ENCODE measurements at regions not wholly inside any gene's neighbourhood (a gene's known extent, or its start where the extent isn't known, plus 50 kb on each side); places are given as distances from the start of the nearest gene placed in this dataset.
A peak's percentile ranks its signal among the peaks of the same experiment; 100 is the strongest.
"Not testable (repeated sequence)": the region's sequence is repeated elsewhere in the genome, so short reads cannot be mapped to it uniquely, and the experiment has no call there.

DNA sequence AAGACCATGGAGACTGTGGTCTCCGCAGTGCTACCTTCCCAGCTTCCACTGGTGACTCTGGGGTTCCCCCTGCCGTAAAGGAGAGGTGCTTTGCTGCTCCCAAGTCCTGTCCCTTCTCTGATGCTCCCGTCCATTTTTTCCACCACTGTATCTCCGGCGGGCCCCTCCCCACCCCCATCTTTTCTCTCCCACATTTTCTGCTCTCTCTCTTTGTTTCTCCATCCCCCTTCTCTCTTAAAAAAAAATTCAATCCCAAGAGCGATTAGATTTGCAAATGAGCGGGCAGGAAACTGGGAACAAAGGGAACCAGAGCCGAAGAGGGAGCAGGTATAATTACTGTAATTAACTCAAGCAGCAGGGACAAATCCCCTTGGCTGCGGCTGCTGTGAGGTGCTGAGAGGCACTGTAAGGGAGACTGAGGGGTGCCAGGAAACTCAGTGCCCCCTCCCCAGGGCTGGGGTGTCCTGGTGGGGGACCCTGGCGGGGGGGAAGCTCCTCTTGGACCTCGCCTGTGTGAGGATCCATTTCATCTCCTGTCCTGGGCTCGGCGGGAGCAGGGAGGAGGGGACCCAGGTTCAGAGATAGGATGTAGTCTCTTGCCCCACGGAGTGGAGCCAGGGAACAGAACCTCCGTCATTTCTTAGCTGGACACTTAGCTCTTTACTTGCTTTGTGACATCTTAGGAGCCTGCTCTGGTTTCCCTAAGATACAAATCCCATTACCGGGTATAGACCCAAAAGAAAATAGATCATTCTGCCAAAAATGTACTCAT, 140.4 kb upstream of the NRXN3 start:
- Histone ChIP-seq H3K4me3 (ENCODE audit: low read depth, low read length) (no peak overlapping the region), H3K9me3 (ENCODE audit: control insufficient read depth, low read length) (no peaks in the 10 kb centered on the region), H3K27me3 (ENCODE audit: control insufficient read depth, insufficient read depth, low read length) (no peaks in the 10 kb centered on the region), H3K27ac (no peak overlapping the region), H3K4me2 (ENCODE audit: low read length) (no peak overlapping the region), H3K36me3 (ENCODE audit: control insufficient read depth, insufficient read depth, low read length) (no peaks in the 10 kb centered on the region), H3K4me1 (no peaks in the 10 kb centered on the region), H3K79me2 (no peaks in the 10 kb centered on the region), H2AFZ (peak overlapping the region; percentile 39), H3K9ac (no peak overlapping the region)
- TF ChIP-seq, protein P1, sequence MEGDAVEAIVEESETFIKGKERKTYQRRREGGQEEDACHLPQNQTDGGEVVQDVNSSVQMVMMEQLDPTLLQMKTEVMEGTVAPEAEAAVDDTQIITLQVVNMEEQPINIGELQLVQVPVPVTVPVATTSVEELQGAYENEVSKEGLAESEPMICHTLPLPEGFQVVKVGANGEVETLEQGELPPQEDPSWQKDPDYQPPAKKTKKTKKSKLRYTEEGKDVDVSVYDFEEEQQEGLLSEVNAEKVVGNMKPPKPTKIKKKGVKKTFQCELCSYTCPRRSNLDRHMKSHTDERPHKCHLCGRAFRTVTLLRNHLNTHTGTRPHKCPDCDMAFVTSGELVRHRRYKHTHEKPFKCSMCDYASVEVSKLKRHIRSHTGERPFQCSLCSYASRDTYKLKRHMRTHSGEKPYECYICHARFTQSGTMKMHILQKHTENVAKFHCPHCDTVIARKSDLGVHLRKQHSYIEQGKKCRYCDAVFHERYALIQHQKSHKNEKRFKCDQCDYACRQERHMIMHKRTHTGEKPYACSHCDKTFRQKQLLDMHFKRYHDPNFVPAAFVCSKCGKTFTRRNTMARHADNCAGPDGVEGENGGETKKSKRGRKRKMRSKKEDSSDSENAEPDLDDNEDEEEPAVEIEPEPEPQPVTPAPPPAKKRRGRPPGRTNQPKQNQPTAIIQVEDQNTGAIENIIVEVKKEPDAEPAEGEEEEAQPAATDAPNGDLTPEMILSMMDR (IDR thresholded peaks at IDR 0.05), result peak; percentile 21

DNA sequence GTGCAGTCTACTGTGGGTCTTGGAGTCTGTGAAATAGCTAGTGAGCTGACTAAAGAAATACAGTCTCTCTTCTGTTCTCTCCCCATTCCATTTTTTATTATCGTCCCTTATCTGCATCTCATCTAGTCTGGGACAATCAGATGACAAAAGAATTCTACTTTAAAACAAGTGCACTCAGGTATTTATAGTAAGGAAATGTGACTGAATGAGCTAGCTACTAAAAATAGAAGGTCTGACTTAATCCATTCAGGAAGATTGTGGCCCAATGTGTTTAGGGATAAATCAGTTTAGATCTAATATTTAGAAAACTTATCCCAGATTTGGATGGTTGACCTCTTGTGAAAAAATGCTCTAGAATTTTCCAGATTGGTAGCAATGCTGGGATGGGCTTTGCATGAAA, 126.8 kb upstream of the NRXN3 start:
- Histone ChIP-seq H3K79me2 (no peaks in the 10 kb centered on the region), H3K9ac (no peak overlapping the region), H3K9me3 (ENCODE audit: control insufficient read depth, low read length) (no peaks in the 10 kb centered on the region), H3K27ac (no peak overlapping the region), H3K4me2 (ENCODE audit: low read length) (no peak overlapping the region), H2AFZ (no peak overlapping the region), H3K36me3 (ENCODE audit: control insufficient read depth, insufficient read depth, low read length) (no peaks in the 10 kb centered on the region), H3K4me1 (no peaks in the 10 kb centered on the region), H3K27me3 (ENCODE audit: control insufficient read depth, insufficient read depth, low read length) (no peaks in the 10 kb centered on the region), H3K4me3 (ENCODE audit: low read depth, low read length) (no peak overlapping the region)
- TF ChIP-seq, protein P1 (IDR thresholded peaks at IDR 0.05), result no peak

DNA sequence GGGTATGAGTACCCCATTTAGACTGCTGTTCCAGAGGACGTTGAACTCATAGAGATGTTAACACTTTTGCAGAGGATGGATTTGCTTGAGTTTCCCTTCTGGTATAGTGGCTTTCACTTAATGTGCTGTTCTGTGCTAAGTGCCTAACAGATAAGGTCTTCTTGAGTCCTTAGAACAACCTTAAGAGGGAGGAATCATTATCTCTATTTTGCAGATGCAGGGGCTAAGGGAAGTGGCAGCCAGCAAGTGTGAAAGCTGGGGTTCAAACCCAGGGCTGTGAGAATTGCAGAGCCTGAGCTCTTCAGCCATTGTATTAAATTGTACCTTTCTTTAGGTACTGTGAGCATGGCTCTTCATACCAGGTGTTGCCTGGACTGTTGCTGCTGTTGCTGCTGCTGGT, 122.1 kb upstream of the NRXN3 start:
- TF ChIP-seq, protein P1 (IDR thresholded peaks at IDR 0.05), result no peak
- Histone ChIP-seq H3K9me3 (ENCODE audit: control insufficient read depth, low read length) (no peaks in the 10 kb centered on the region), H2AFZ (no peak overlapping the region), H3K79me2 (no peaks in the 10 kb centered on the region), H3K4me1 (no peaks in the 10 kb centered on the region), H3K27me3 (ENCODE audit: control insufficient read depth, insufficient read depth, low read length) (no peaks in the 10 kb centered on the region), H3K9ac (no peak overlapping the region), H3K27ac (no peak overlapping the region), H3K4me2 (ENCODE audit: low read length) (no peak overlapping the region), H3K4me3 (ENCODE audit: low read depth, low read length) (no peak overlapping the region), H3K36me3 (ENCODE audit: control insufficient read depth, insufficient read depth, low read length) (no peaks in the 10 kb centered on the region)

DNA sequence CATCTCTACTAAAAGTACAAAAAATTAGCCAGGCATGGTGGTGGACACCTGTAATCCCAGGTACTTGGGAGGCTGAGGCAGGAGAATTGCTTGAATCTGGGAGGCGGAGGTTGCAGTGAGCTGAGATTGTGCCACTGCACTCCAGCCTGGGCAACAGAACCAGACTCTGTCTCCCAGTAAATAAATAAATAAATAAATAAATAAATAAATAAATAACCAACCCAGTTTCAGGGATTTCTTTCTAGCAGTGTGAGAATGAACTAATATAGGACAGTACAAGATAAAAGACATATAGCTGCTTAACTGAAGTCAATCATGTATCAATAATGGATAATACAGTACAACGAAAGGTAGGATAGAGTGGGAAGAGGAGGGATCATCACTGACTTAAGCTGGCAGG, 113.3 kb upstream of the NRXN3 start:
- not testable (repeated sequence) for H3K4me1 ChIP-seq; H3K27me3 ChIP-seq (ENCODE audit: control insufficient read depth, insufficient read depth, low read length); H3K4me2 ChIP-seq (ENCODE audit: low read length); H3K4me3 ChIP-seq (ENCODE audit: low read depth, low read length); H3K36me3 ChIP-seq (ENCODE audit: control insufficient read depth, insufficient read depth, low read length); H2AFZ ChIP-seq; H3K9ac ChIP-seq; H3K9me3 ChIP-seq (ENCODE audit: control insufficient read depth, low read length); H3K79me2 ChIP-seq; H3K27ac ChIP-seq

DNA sequence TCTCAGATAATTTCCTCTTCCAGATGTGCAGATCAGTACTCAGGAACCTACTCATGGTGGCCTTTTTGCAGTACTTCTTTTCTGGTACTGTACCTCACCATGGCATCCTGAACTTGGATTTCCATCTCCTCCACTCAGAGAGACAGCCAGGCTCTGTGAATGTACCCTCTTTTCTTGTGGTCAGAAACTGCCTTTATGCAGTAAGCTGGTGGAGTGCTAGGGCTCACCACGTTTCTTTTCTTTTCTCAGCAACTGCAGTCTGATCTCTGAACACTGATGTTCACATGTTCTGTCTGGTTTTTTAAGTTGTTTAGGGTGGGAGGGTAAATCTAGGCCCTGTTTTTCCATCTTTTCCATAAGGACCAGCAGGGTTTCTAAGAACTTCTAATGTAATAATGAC, 99.8 kb upstream of the NRXN3 start:
- no peak overlapping the region for H3K9ac ChIP-seq
- H3K79me2 ChIP-seq, result no peaks in the 10 kb centered on the region
- H2AFZ ChIP-seq, result no peak overlapping the region
- H3K9me3 ChIP-seq (ENCODE audit: control insufficient read depth, low read length), result no peaks in the 10 kb centered on the region
- no peaks in the 10 kb centered on the region for H3K4me1 ChIP-seq
- no peak overlapping the region for H3K4me3 ChIP-seq (ENCODE audit: low read depth, low read length)
- TF ChIP-seq, protein P1 (IDR thresholded peaks at IDR 0.05), result no peak
- no peak overlapping the region for H3K4me2 ChIP-seq (ENCODE audit: low read length)
- no peaks in the 10 kb centered on the region for H3K36me3 ChIP-seq (ENCODE audit: control insufficient read depth, insufficient read depth, low read length)
- no peak overlapping the region for H3K27ac ChIP-seq
- H3K27me3 ChIP-seq (ENCODE audit: control insufficient read depth, insufficient read depth, low read length), result no peaks in the 10 kb centered on the region

Measured in parathyroid adenoma (tissue), 2 donors.